Esophagus muscularis mucosa (tissue), 4 donors: ENCODE measurements at regions not wholly inside any gene's neighbourhood (a gene's known extent, or its start where the extent isn't known, plus 50 kb on each side); places are given as distances from the start of the nearest gene placed in this dataset.
"Not testable (repeated sequence)": the region's sequence is repeated elsewhere in the genome, so short reads cannot be mapped to it uniquely, and the experiment has no call there.

ENCODE experiments used
- DNase-seq: peaks from one replicate; pipeline ENCODE4 v3.0.0-alpha.2; 2017; ENCODE audit errors: extremely low spot score
- H3K27ac ChIP-seq, 4 donors: fragments of 200-600 bp; sonication (generic); replicated peaks in 1 of 4; 1 replicate in 3 of 4; 2 replicates in 1 of 4; pipeline ENCODE4 v1.5.1; 2016 to 2019; ENCODE audit warnings: mild to moderate bottlenecking in 1 of 4
- H3K27me3 ChIP-seq, 4 donors: fragments of 200-600 bp; sonication (generic); one replicate each; pipeline versions ENCODE4 v1.5.1 to v1.6.0; 2016 to 2019
- H3K36me3 ChIP-seq, 4 donors: fragments of 200-600 bp; sonication (generic); one replicate each; pipeline ENCODE4 v1.5.1; 2016 to 2019
- H3K4me1 ChIP-seq, 4 donors: fragments of 200-600 bp; sonication (generic); one replicate each; pipeline ENCODE4 v1.5.1; 2016 to 2019
- H3K4me3 ChIP-seq, 4 donors: fragments of 200-600 bp; sonication (generic); 1 replicate in 2 of 4; 2 replicates in 2 of 4; pipeline ENCODE4 v1.5.1; 2016 to 2019; ENCODE audit warnings: mild to moderate bottlenecking in 4 of 4, moderate library complexity in 1 of 4
- H3K9me3 ChIP-seq, 4 donors: fragments of 200-600 bp; sonication (generic); 1 replicate in 3 of 4; 2 replicates in 1 of 4; pipeline ENCODE4 v1.5.1; 2016 to 2019
- EP300 ChIP-seq: sonication (generic); formaldehyde crosslinking; IDR thresholded peaks from one replicate; pipeline ENCODE4 v1.6.1; 2017; ENCODE audit warnings: antibody characterized with exemption
- POLR2A ChIP-seq: fragments of 450-650 bp; IDR thresholded peaks from one replicate; pipeline ENCODE4 v1.6.1; 2017; ENCODE audit warnings: antibody characterized with exemption, moderate library complexity, mild to moderate bottlenecking, low read depth
- POLR2AphosphoS5 ChIP-seq, 2 donors: sonication (generic); formaldehyde crosslinking; IDR thresholded peaks; one replicate each; pipeline ENCODE4 v1.6.1; 2017; ENCODE audit warnings: antibody characterized with exemption in 2 of 2
- WGBS: methylation state at CpG from one replicate; pipeline ENCODE4 v1.1.5; 2018; 5-methylcytosine and 5-hydroxymethylcytosine counted together
- intact Hi-C: fragments of 100-400 bp; cut with DNase I; formaldehyde crosslinking; loops from one replicate; pipeline ENCODE4 v1.15.1; 2023
- TF ChIP-seq, protein P1 (sequence below), 3 experiments: fragments of 200-600 bp in 2 of 3; fragments of 450-650 bp in 1 of 3; sonication (generic) in 2 of 3; IDR thresholded peaks; one replicate each; pipeline ENCODE4 v1.5.1; 2017 to 2019; ENCODE audit warnings: antibody characterized with exemption in 3 of 3, mild to moderate bottlenecking in 2 of 3, moderate library complexity in 1 of 3

DNA sequence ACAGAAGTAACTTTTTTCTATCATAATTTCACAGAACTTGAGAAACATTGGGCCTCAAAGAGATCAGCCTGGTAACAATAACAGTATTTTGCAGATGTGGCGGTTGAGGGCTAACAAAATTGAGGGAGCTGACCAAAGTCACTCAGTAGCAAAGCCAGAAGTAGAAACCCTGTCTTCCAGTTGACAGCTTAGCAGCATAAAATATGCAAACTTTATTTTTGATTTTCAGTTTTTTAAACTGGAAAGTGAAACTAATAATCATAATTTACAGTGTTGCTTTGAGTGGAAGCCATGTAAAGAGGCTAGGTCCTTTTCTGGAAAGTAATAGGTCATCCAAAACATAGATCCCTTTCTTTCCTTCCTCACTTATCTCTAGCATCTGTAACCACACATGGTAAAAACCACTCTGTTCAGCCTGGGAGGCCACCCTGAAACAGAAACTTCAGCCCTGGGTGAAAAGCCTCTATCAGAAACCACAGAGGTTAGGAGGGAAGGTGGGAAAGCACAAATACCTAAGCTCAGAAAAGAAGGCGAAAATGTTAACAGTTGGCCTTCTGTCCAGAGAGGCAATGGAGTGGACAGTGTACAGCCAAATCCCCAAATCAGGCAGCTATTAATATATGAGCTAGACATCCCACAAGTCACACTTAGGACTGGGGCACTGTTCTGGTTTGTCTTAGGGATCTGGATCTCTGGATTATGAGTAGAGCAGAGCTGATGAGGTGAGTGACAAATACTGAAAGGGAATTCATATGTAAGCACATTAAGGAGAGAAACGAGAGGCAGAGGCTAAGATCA, 61.1 kb upstream of the ARSJ start:
- no peaks in the 10 kb centered on the region for H3K9me3 ChIP-seq
- no peak overlapping the region for H3K4me3 ChIP-seq
- intact Hi-C loops, result no loop called here
- no peak overlapping the region for H3K27ac ChIP-seq
- no peaks in the 10 kb centered on the region for H3K27me3 ChIP-seq
- WGBS, result 49% methylated on average over 3 of the region's 3 CpGs
- H3K36me3 ChIP-seq, result no peaks in the 10 kb centered on the region
- H3K4me1 ChIP-seq, result no peaks in the 10 kb centered on the region
- TF ChIP-seq POLR2A, result no peak
- TF ChIP-seq, protein P1, sequence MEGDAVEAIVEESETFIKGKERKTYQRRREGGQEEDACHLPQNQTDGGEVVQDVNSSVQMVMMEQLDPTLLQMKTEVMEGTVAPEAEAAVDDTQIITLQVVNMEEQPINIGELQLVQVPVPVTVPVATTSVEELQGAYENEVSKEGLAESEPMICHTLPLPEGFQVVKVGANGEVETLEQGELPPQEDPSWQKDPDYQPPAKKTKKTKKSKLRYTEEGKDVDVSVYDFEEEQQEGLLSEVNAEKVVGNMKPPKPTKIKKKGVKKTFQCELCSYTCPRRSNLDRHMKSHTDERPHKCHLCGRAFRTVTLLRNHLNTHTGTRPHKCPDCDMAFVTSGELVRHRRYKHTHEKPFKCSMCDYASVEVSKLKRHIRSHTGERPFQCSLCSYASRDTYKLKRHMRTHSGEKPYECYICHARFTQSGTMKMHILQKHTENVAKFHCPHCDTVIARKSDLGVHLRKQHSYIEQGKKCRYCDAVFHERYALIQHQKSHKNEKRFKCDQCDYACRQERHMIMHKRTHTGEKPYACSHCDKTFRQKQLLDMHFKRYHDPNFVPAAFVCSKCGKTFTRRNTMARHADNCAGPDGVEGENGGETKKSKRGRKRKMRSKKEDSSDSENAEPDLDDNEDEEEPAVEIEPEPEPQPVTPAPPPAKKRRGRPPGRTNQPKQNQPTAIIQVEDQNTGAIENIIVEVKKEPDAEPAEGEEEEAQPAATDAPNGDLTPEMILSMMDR (IDR thresholded peaks at IDR 0.05), result no peak
- no peak for TF ChIP-seq EP300
- no peak for TF ChIP-seq POLR2AphosphoS5 (IDR thresholded peaks at IDR 0.05)
- DNase-seq, result no peak

DNA sequence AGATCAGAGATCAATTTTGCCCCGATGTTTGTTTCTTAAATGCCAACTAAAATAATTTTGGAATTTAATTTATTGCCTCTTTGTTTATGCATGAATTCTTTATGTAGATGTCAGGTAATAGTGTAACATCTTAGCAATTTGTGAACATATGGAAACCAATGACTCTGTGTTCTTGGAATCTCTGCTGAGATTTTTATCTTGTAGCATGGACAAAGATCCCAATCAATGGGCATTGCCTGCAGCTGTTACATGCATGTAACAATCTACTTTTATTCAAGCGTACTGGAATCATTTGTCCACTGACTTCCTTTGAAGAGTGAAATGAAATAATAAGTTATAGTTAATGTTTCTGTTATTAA, 61.6 kb upstream of the ARSJ start:
- 88% methylated on average over 2 of the region's 2 CpGs for WGBS
- TF ChIP-seq POLR2A (no peak), POLR2AphosphoS5 (IDR thresholded peaks at IDR 0.05) (no peak), EP300 (no peak)
- TF ChIP-seq, protein P1 (IDR thresholded peaks at IDR 0.05), result no peak
- Histone ChIP-seq H3K4me3 (no peak overlapping the region), H3K9me3 (no peaks in the 10 kb centered on the region), H3K27me3 (no peaks in the 10 kb centered on the region), H3K36me3 (no peaks in the 10 kb centered on the region), H3K27ac (no peak overlapping the region), H3K4me1 (no peaks in the 10 kb centered on the region)
- intact Hi-C loops, result no loop called here
- no peak for DNase-seq

DNA sequence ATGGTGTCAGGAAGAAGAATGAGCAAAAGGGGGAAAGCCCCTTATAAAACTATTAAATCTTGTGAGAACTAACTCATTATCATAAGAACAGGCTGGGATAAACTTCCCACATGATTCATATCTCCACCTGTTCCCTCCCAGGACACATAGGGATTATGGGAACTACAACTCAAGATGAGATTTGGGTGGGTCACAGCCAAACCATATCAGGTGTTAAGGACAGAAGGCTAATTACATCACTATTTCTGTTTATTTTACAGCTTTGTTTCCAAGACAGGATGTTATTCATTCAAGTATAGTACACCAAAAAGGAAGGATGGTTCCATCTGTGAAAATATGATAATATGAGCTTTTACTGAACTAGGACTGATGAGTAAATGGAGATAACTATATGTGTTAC, 63.7 kb upstream of the ARSJ start:
- intact Hi-C loops, result no loop called here
- Histone ChIP-seq H3K27me3 (no peaks in the 10 kb centered on the region), H3K27ac (no peak overlapping the region), H3K36me3 (no peaks in the 10 kb centered on the region), H3K4me1 (no peaks in the 10 kb centered on the region), H3K9me3 (no peaks in the 10 kb centered on the region), H3K4me3 (no peak overlapping the region)
- DNase-seq, result no peak
- TF ChIP-seq, protein P1 (IDR thresholded peaks at IDR 0.05), result no peak
- no peak for TF ChIP-seq POLR2A
- TF ChIP-seq POLR2AphosphoS5 (IDR thresholded peaks at IDR 0.05), result no peak
- TF ChIP-seq EP300, result no peak

DNA sequence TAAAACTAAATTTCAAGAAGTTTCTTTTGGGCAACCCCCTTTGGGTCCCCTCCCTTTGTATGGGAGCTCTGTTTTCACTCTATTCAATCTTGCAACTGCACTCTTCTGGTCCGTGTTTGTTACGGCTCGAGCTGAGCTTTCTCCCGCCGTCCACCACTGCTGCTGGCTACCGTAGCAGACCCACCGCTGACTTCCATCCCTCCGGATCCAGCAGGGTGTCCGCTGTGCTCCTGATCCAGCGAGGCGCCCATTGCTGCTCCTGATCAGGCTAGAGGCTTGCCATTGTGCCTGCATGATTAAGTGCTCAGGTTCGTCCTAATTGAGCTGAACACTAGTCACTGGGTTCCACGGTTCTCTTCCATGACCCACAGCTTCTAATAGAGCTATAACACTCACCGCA, 64.9 kb upstream of the ARSJ start:
- H3K4me1 ChIP-seq, intact Hi-C loops, H3K4me3 ChIP-seq, DNase-seq, H3K36me3 ChIP-seq, H3K9me3 ChIP-seq, H3K27ac ChIP-seq, H3K27me3 ChIP-seq: not testable (repeated sequence)
- 95% methylated on average over 13 of the region's 14 CpGs for WGBS

DNA sequence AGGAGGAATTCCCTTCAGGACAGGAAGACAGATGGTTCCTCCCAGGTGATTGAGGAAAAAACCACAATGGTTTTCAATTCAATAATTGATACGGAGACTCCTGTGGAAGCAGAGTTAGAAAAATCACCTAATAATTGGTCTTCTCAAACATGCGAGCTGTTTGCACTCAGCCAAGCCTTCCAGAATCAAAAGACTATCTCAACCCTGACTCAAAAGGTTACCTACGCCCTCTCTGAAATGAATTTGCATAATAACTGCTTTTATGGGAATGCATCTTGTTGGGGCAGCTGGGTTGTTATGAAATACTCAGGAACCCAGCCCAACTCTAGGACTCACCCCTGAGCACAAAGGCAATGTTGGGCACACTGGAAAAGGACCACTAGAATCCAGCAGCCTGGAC, 66.9 kb upstream of the ARSJ start:
- 94% methylated on average over 3 of the region's 3 CpGs for WGBS
- Histone ChIP-seq H3K36me3 (no peaks in the 10 kb centered on the region), H3K4me3 (no peak overlapping the region), H3K27ac (no peak overlapping the region), H3K4me1 (no peaks in the 10 kb centered on the region), H3K27me3 (no peaks in the 10 kb centered on the region), H3K9me3 (no peaks in the 10 kb centered on the region)
- intact Hi-C loops, result no loop called here
- TF ChIP-seq, protein P1 (IDR thresholded peaks at IDR 0.05), result no peak
- no peak for TF ChIP-seq POLR2A
- no peak for TF ChIP-seq EP300
- TF ChIP-seq POLR2AphosphoS5 (IDR thresholded peaks at IDR 0.05), result no peak
- DNase-seq, result no peak

DNA sequence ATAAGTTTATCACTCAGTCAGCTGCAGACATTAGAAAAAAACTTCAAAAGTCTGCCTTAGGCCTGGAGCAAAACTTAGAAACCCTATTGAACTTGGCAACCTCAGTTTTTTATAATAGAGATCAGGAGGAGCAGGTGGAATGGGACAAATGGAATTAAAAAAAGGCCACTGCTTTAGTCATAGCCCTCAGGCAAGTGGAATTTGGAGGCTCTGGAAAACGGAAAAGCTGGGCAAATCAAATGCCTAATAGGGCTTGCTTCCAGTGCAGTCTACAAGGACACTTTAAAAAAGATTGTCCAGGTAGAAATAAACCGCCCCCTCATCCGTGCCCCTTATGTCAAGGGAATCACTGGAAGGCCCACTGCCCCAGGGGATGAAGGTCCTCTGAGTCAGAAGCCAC, 68.7 kb upstream of the ARSJ start:
- WGBS, result 83% methylated on average over 2 of the region's 3 CpGs
- DNase-seq, H3K4me3 ChIP-seq, H3K27me3 ChIP-seq, H3K9me3 ChIP-seq, H3K4me1 ChIP-seq, intact Hi-C loops, H3K27ac ChIP-seq, H3K36me3 ChIP-seq: not testable (repeated sequence)
